ENCODE measurements at regions not wholly inside any gene's neighbourhood (a gene's known extent, or its start where the extent isn't known, plus 50 kb on each side); places are given as distances from the start of the nearest gene placed in this dataset.

GRCh38 chr9:115261656-115262081 lies 143.7 kb upstream of the TNC start:
- no peak for DNase-seq

GRCh38 chr9:115262477-115262876 lies 144.5 kb upstream of the TNC start:
- DNase-seq, result peak; percentile 54

GRCh38 chr9:115262952-115263351 lies 145.0 kb upstream of the TNC start:
- no peak for DNase-seq

GRCh38 chr9:115263371-115264075 lies 145.6 kb upstream of the TNC start:
- DNase-seq, result no peak

- no peak for DNase-seq
These were observed 146.4 kb upstream of the TNC start for GRCh38 chr9:115264313-115264712.

GRCh38 chr9:115267790-115268189 lies 149.8 kb upstream of the TNC start:
- no peak for DNase-seq

- no peak for DNase-seq
These were observed 157.8 kb upstream of the TNC start for GRCh38 chr9:115275753-115276152.

GRCh38 chr9:115276621-115277020 lies 158.7 kb upstream of the TNC start:
- no peak for DNase-seq

GRCh38 chr9:115277301-115277700 lies 159.3 kb upstream of the TNC start:
- DNase-seq, result no peak

GRCh38 chr9:115278326-115279035 lies 160.5 kb upstream of the TNC start:
- DNase-seq, result no peak

- DNase-seq, result no peak
These were observed 165.4 kb upstream of the TNC start for GRCh38 chr9:115283395-115283794.

GRCh38 chr9:115285836-115286235 lies 167.9 kb upstream of the TNC start:
- no peak for DNase-seq

GRCh38 chr9:115286411-115286810 lies 168.5 kb upstream of the TNC start:
- no peak for DNase-seq

GRCh38 chr9:115289757-115290208 lies 171.8 kb upstream of the TNC start:
- peak; percentile 45 for DNase-seq

GRCh38 chr9:115291841-115292240 lies 173.9 kb upstream of the TNC start:
- no peak for DNase-seq

- peak; percentile 70 for DNase-seq
These were observed 174.8 kb upstream of the TNC start for GRCh38 chr9:115292584-115293279.

GRCh38 chr9:115295734-115296133 lies 177.8 kb upstream of the TNC start:
- DNase-seq, result no peak

- no peak for DNase-seq
These were observed 179.0 kb upstream of the TNC start for GRCh38 chr9:115296831-115297565.

GRCh38 chr9:115300116-115300515 lies 182.2 kb upstream of the TNC start:
- no peak for DNase-seq

GRCh38 chr9:115300874-115301273 lies 182.9 kb upstream of the TNC start:
- DNase-seq, result peak; percentile 53

- DNase-seq, result no peak
These were observed 183.6 kb upstream of the TNC start for GRCh38 chr9:115301581-115301980.

- DNase-seq, result no peak
These were observed 187.6 kb upstream of the TNC start for GRCh38 chr9:115305543-115305942.

GRCh38 chr9:115306865-115307264 lies 188.9 kb upstream of the TNC start:
- DNase-seq, result no peak
